Gastrocnemius medialis (tissue), 4 donors: ENCODE measurements at regions not wholly inside any gene's neighbourhood (a gene's known extent, or its start where the extent isn't known, plus 50 kb on each side); places are given as distances from the start of the nearest gene placed in this dataset.

Experiments
- POLR2A ChIP-seq, 2 donors: fragments of 450-650 bp; IDR thresholded peaks; one replicate each; pipeline ENCODE4 v1.6.1; 2017; ENCODE audit warnings: antibody characterized with exemption in 2 of 2, mild to moderate bottlenecking in 2 of 2, moderate library complexity in 2 of 2
- TF ChIP-seq, protein P1 (sequence below), 5 experiments: fragments of 450-650 bp in 3 of 5; fragments of 200-600 bp in 2 of 5; sonication (generic) in 2 of 5; IDR thresholded peaks in 4 of 5; conservative IDR thresholded peaks in 1 of 5; 1 replicate in 4 of 5; 2 replicates in 1 of 5; pipeline ENCODE4 v1.5.1; 2016 to 2019; ENCODE audit warnings: antibody characterized with exemption in 5 of 5, mild to moderate bottlenecking in 3 of 5, moderate library complexity in 3 of 5

DNA sequence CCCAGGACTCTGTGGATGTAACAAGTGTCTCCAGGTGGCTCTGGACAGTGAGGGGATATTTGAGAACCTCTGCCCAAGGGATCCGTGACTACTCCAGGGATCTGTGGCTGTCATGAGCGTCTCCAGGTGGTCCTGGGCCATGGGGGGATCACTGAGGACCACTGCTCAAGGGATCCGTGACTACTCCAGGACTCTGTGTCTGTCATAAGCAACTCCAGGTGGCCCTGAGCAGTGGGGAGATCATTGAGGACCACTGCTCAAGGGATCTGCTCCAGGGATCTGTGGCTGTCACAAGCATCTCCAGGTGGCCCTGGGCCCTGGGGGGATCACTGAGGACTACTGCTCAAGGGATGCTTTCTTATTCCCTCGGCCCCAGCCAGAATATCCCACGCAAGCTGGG, 133.2 kb upstream of the ADARB2 start:
- no peak for TF ChIP-seq POLR2A (IDR thresholded peaks at IDR 0.05)
- TF ChIP-seq, protein P1, sequence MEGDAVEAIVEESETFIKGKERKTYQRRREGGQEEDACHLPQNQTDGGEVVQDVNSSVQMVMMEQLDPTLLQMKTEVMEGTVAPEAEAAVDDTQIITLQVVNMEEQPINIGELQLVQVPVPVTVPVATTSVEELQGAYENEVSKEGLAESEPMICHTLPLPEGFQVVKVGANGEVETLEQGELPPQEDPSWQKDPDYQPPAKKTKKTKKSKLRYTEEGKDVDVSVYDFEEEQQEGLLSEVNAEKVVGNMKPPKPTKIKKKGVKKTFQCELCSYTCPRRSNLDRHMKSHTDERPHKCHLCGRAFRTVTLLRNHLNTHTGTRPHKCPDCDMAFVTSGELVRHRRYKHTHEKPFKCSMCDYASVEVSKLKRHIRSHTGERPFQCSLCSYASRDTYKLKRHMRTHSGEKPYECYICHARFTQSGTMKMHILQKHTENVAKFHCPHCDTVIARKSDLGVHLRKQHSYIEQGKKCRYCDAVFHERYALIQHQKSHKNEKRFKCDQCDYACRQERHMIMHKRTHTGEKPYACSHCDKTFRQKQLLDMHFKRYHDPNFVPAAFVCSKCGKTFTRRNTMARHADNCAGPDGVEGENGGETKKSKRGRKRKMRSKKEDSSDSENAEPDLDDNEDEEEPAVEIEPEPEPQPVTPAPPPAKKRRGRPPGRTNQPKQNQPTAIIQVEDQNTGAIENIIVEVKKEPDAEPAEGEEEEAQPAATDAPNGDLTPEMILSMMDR (IDR thresholded peaks at IDR 0.05 in 4 of 5, conservative IDR thresholded peaks at IDR 0.05 in 1 of 5) = no peak
